CD4-positive, alpha-beta T cell treated with Interferon alpha-2 for 1 hour (primary cell): ENCODE measurements at regions not wholly inside any gene's neighbourhood (a gene's known extent, or its start where the extent isn't known, plus 50 kb on each side); places are given as distances from the start of the nearest gene placed in this dataset.
"Not testable (repeated sequence)": the region's sequence is repeated elsewhere in the genome, so short reads cannot be mapped to it uniquely, and the experiment has no call there.

Experiments used
- DNase-seq, 2 donors: peaks; one replicate each; pipeline ENCODE4 v3.0.0-alpha.2; 2020 to 2022

GRCh38 chr11:112624431-112624830, 336.8 kb upstream of the NCAM1 start:
- no peak for DNase-seq

- not testable (repeated sequence) for DNase-seq
Observed at GRCh38 chr11:112624971-112625370, 336.2 kb upstream of the NCAM1 start.

GRCh38 chr11:112625814-112626213, 335.4 kb upstream of the NCAM1 start:
- no peak for DNase-seq

GRCh38 chr11:112626731-112627130, 334.5 kb upstream of the NCAM1 start:
- no peak for DNase-seq

DNA sequence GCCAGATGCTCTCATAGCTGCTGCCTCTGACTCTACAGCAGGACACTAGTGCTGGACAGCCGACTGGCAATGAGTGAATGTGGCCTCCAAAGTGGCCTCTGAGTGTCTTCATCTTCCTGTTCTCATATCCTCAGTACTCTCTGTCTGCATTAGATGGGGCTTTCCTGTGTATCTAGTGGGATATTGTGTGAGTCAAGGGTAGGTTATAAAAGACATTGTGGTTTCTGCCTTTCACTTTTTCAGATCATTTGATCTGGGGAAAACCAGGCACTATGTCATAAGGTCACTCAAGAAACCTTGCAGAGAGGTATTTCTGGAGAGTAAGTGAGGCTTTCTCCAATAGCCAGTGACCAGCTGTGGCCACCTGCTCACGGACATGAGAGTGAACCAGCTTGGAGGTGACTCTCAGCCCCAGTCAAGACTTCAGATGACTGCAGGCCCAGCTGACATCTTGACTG, 333.6 kb upstream of the NCAM1 start:
- no peak for DNase-seq

DNA sequence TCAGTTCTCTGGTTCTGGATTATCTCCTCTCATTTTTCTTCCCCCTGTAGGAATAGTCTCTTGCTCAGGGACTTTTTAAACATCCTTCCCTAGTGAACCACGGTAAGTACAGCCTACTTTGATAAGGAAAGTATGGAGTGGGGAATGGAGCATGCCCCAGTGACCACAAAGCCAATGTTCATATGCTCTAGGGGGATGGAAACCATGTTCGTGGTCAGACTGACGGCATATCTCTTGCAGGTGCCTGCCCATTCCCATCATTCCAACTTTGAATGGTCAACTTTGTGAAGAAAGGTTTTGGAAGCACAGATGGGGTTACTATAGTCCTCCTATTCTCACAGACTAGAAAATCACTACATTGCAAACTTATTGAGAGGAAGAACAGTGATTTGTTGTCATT, 332.5 kb upstream of the NCAM1 start:
- DNase-seq = no peak

GRCh38 chr11:112630496-112630895, 330.7 kb upstream of the NCAM1 start:
- DNase-seq = no peak

DNA sequence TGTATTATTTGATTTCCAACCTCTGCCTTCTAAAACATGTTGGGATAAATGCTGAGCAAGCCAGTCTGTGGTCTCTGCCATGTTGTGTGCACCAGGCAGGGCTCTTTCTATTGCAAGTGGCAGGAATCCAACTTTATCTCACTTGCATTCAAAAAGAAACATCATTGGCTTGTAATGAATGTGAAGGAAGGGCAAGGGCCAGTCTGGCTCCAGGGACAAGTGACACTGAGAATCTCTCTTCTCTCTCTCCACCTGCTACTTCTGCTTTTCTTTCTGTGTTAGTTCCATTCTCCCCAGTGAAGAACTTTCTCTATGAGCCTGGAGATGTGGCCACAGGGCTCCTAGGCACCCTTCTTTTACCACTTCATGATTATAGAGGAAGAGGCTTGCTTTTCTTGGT, 329.9 kb upstream of the NCAM1 start:
- no peak for DNase-seq

DNA sequence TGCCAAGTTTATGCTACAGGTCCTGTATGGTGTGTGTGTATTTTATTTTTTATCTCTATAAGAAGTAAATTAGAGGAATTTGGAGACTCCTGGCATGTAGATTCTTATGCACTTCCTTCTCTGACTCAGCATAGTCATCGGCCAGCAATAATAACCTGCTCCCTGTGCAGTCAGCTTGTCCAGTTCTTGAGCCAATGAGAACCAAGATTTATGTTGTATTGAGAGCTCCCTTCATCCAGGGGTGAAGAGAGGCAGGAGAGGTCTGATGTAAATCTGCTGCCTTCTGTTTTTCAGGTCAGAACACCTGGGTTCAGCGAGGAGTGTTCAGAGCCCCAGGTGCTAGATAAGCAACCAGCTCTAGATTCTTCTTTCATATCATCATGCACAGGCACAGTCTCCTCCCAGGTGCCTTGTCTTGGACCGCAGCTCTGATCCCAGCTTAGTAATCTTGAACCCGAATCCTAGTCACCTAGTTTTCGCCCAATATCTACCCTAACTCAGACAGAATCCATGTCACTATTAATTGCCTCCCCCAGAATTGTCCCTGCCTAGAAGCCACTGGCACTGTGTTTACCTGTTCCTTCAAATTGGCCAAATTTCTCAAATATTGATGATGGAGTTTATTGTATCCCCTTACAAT, 328.2 kb upstream of the NCAM1 start:
- DNase-seq = no peak

DNA sequence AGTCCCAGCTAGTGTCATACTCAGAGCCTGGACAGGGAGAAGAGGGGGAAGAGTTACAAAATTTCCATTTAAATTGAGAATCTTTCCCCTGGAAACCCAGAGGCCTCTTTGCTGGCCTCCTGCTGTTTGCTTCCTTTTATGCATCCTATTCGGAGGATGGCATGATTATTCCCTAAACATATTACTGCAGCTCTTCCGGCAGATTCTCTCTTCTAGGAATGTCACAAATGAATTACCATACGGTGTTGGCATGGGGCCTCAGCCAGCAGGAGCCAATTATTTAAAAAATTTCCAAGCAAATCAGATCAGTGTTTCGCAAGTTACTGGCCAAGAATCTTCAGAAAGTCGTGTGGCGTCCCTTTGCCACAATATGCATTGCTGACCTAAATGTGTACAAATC, 326.7 kb upstream of the NCAM1 start:
- DNase-seq = no peak

- DNase-seq = no peak
Observed at GRCh38 chr11:112634995-112635737, 326.1 kb upstream of the NCAM1 start.

- DNase-seq = no peak
Observed at GRCh38 chr11:112637076-112637475, 324.1 kb upstream of the NCAM1 start.

GRCh38 chr11:112637876-112638275, 323.3 kb upstream of the NCAM1 start:
- no peak for DNase-seq

- no peak for DNase-seq
Observed at GRCh38 chr11:112639469-112639868, 321.8 kb upstream of the NCAM1 start.

DNA sequence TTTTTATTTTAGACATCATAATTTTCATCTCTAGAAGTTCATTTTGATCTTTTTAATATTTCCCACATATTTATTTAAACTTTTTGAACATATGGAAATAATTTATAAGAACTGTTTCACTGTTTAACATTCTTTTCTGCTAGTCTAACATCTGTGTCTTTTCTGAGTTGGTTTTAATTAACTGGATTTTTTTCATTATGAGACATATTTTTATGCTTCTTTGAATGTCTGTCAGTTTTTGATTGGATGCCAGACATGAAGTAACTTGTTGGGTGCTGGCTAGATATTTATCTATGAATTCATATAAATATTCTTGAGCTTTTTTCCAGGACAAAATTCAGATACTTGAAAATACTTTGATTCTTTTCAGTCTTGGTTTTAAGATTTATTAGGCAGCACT, 317.8 kb upstream of the NCAM1 start:
- no peak for DNase-seq

DNA sequence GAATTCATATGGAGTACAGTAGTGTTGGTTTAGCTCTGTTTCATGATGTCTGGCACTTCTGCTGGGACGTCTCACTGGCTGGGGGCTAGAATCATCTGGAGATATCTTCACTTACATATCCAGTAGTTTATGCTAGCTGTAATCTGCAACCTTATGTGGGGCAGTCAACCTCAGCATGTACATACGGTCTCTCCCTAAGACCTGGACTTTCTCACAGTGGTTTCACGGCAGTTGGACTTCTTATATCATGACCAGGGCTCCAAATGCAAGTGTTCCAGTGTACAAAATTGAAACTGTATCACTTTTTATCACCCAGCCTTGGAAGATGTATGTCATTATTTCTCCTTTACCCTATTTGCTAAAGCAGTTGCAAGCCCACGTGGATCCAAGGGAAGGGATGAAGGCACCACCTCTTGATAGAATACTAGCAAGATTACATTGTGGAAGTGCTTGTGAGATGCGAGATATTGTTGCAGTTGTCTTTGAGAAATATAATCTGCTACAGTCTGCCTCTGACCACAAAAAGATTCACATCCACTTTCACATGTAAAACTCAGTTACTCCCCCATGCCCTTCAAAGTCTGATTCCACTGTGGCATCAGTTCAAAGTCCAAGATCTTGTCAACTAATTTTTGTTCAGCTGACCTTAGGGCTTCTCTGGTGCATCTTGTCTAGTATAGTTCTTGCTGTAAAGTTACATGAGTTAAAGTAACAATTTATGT, 316.6 kb upstream of the NCAM1 start:
- no peak for DNase-seq

GRCh38 chr11:112649856-112650255, 311.4 kb upstream of the NCAM1 start:
- no peak for DNase-seq

GRCh38 chr11:112650527-112650926, 310.7 kb upstream of the NCAM1 start:
- no peak for DNase-seq

GRCh38 chr11:112651386-112651785, 309.8 kb upstream of the NCAM1 start:
- no peak for DNase-seq

- no peak for DNase-seq
Observed at GRCh38 chr11:112652786-112653390, 308.3 kb upstream of the NCAM1 start.

- DNase-seq = no peak
Observed at GRCh38 chr11:112655371-112655770, 305.8 kb upstream of the NCAM1 start.

DNA sequence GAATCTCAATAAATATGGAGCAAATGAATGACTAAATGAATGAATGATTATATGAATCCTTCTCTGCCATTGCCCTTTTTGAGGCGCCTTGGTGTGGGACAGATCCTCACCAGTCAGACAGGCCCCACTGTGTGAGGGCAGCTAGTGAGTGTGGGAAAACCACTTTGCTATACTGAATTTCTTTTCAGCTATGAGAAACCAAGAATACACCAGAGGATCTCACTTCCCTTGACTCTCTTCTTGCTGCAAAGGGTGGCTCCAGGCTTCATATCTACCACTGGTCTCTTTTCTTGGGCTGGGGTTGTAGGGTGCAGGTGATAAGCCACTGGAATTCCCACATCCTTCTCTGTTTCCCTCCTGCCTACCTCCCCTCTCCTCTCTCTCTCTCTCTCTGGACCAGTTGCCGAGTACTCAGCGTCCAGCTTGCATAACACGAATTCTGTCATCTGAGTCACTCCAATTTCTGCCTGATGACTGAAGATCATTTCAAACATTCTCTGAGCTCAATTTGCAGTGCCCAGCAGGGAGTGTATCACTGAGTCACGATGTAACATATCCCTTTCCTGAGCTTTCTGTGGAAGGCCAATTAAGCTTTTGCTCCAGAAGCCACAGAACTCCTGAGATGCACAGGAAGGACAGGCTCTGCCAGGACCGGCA, 304.3 kb upstream of the NCAM1 start:
- no peak for DNase-seq

GRCh38 chr11:112658431-112658878, 302.8 kb upstream of the NCAM1 start:
- no peak for DNase-seq
